Mesodermal cell (in vitro differentiated cells): ENCODE measurements at regions not wholly inside any gene's neighbourhood (a gene's known extent, or its start where the extent isn't known, plus 50 kb on each side); places are given as distances from the start of the nearest gene placed in this dataset.

Experiments used
- H3K27ac ChIP-seq: 2 replicates; pipeline ENCODE4 v1.7.0; 2013; ENCODE audit warnings: mild to moderate bottlenecking, low read depth, low read length, moderate library complexity; ENCODE audit not compliant: severe bottlenecking
- H3K36me3 ChIP-seq: 2 replicates; pipeline ENCODE4 v1.7.1; 2013; ENCODE audit warnings: mild to moderate bottlenecking, low read length, moderate library complexity; ENCODE audit not compliant: control insufficient read depth, insufficient read depth
- H3K4me1 ChIP-seq: one replicate; pipeline ENCODE4 v1.7.1; 2013; ENCODE audit warnings: mild to moderate bottlenecking, low read length; ENCODE audit not compliant: insufficient read depth, control insufficient read depth, poor library complexity, severe bottlenecking
- H3K4me3 ChIP-seq: 2 replicates; pipeline ENCODE4 v1.7.0; 2013; ENCODE audit warnings: low read length, control low read depth, mild to moderate bottlenecking; ENCODE audit not compliant: insufficient read depth, poor library complexity, severe bottlenecking; ENCODE audit errors: extremely low read depth
- H3K9me3 ChIP-seq: 2 replicates; pipeline ENCODE4 v1.7.1; 2013; ENCODE audit warnings: mild to moderate bottlenecking, low read length, moderate library complexity; ENCODE audit not compliant: control insufficient read depth
- WGBS, 2 experiments: methylation state at CpG; one replicate each; pipeline ENCODE4 v1.1.5; 2013; ENCODE audit warnings: missing lambda C conversion rate in 2 of 2; ENCODE audit not compliant: insufficient coverage in 2 of 2; 5-methylcytosine and 5-hydroxymethylcytosine counted together

GRCh38 chr4:126238013-126238412 lies 923.3 kb downstream of the FAT4 start:
- Histone ChIP-seq H3K27ac (no peak overlapping the region), H3K4me1 (no peaks in the 10 kb centered on the region), H3K36me3 (no peaks in the 10 kb centered on the region), H3K4me3 (no peak overlapping the region), H3K9me3 (no peaks in the 10 kb centered on the region)

- WGBS, 2 experiments: 86 to 100% methylated on average over 1 of the region's 2 CpGs
- Histone ChIP-seq H3K36me3 (no peaks in the 10 kb centered on the region), H3K4me3 (no peak overlapping the region), H3K4me1 (no peaks in the 10 kb centered on the region), H3K27ac (no peak overlapping the region), H3K9me3 (no peaks in the 10 kb centered on the region)
These were observed 926.9 kb downstream of the FAT4 start for GRCh38 chr4:126241634-126242033.

- WGBS, 2 experiments: 83 to 85% methylated on average over 6 to 7 of the region's 7 CpGs
- H3K4me1 ChIP-seq: no peaks in the 10 kb centered on the region
- no peak overlapping the region for H3K4me3 ChIP-seq
These were observed 928.1 kb downstream of the FAT4 start for GRCh38 chr4:126242679-126243390.

GRCh38 chr4:126247409-126247808 lies 932.7 kb downstream of the FAT4 start:
- WGBS, 2 experiments: no CpG with 5 or more reads among the region's 3 CpGs
- Histone ChIP-seq H3K36me3 (no peaks in the 10 kb centered on the region), H3K4me1 (no peaks in the 10 kb centered on the region)

More at GRCh38 chr4:126242679-126243390, 928.1 kb downstream of the FAT4 start:
- Histone ChIP-seq H3K36me3 (no peaks in the 10 kb centered on the region), H3K27ac (peak overlapping the region; percentile 54), H3K9me3 (no peaks in the 10 kb centered on the region)

GRCh38 chr4:126250006-126250405 lies 935.3 kb downstream of the FAT4 start:
- H3K27ac ChIP-seq: no peak overlapping the region
- no peaks in the 10 kb centered on the region for H3K9me3 ChIP-seq
- H3K4me3 ChIP-seq: no peak overlapping the region
- H3K4me1 ChIP-seq: no peaks in the 10 kb centered on the region
- WGBS, 2 experiments: 100% methylated on average over 1 of the region's 2 CpGs; no CpG with 5 or more reads in 1 of the 2 experiments
- H3K36me3 ChIP-seq: no peaks in the 10 kb centered on the region

More at GRCh38 chr4:126247409-126247808, 932.7 kb downstream of the FAT4 start:
- Histone ChIP-seq H3K27ac (no peak overlapping the region), H3K9me3 (no peaks in the 10 kb centered on the region), H3K4me3 (no peak overlapping the region)

GRCh38 chr4:126251169-126251568 lies 936.4 kb downstream of the FAT4 start:
- no peak overlapping the region for H3K4me3 ChIP-seq
- H3K27ac ChIP-seq: no peak overlapping the region
- no peaks in the 10 kb centered on the region for H3K36me3 ChIP-seq
- H3K9me3 ChIP-seq: no peaks in the 10 kb centered on the region
- no peaks in the 10 kb centered on the region for H3K4me1 ChIP-seq

- 71 to 90% methylated on average over 1 to 2 of the region's 2 CpGs for WGBS, 2 experiments
- H3K4me3 ChIP-seq: no peak overlapping the region
- no peak overlapping the region for H3K27ac ChIP-seq
- no peaks in the 10 kb centered on the region for H3K9me3 ChIP-seq
- no peaks in the 10 kb centered on the region for H3K4me1 ChIP-seq
- no peaks in the 10 kb centered on the region for H3K36me3 ChIP-seq
These were observed 947.9 kb downstream of the FAT4 start for GRCh38 chr4:126262665-126263064.

- Histone ChIP-seq H3K36me3 (no peaks in the 10 kb centered on the region), H3K9me3 (no peaks in the 10 kb centered on the region), H3K4me1 (no peaks in the 10 kb centered on the region), H3K27ac (no peak overlapping the region), H3K4me3 (no peak overlapping the region)
These were observed 950.1 kb downstream of the FAT4 start for GRCh38 chr4:126264839-126265238.

GRCh38 chr4:126265888-126266287 lies 951.1 kb downstream of the FAT4 start:
- H3K9me3 ChIP-seq: no peaks in the 10 kb centered on the region
- no peak overlapping the region for H3K4me3 ChIP-seq
- no peak overlapping the region for H3K27ac ChIP-seq
- H3K4me1 ChIP-seq: no peaks in the 10 kb centered on the region
- H3K36me3 ChIP-seq: no peaks in the 10 kb centered on the region

- no peak overlapping the region for H3K4me3 ChIP-seq
- H3K4me1 ChIP-seq: no peaks in the 10 kb centered on the region
- 100% methylated on average over 1 of the region's 1 CpG; no CpG with 5 or more reads in 1 of the 2 experiments for whole genome bisulfite sequencing, 2 experiments
- no peaks in the 10 kb centered on the region for H3K36me3 ChIP-seq
- no peaks in the 10 kb centered on the region for H3K9me3 ChIP-seq
- no peak overlapping the region for H3K27ac ChIP-seq
These were observed 952.9 kb downstream of the FAT4 start for GRCh38 chr4:126267689-126268088.

- H3K27ac ChIP-seq: no peak overlapping the region
- H3K4me3 ChIP-seq: no peak overlapping the region
- H3K4me1 ChIP-seq: no peaks in the 10 kb centered on the region
- H3K9me3 ChIP-seq: no peaks in the 10 kb centered on the region
- no peaks in the 10 kb centered on the region for H3K36me3 ChIP-seq
These were observed 953.4 kb downstream of the FAT4 start for GRCh38 chr4:126268106-126268505.
